CD1c-positive myeloid dendritic cell (primary cell): ENCODE measurements at regions not wholly inside any gene's neighbourhood (a gene's known extent, or its start where the extent isn't known, plus 50 kb on each side); places are given as distances from the start of the nearest gene placed in this dataset.
A peak's percentile ranks its signal among the peaks of the same experiment; 100 is the strongest.
"Not testable (repeated sequence)": the region's sequence is repeated elsewhere in the genome, so short reads cannot be mapped to it uniquely, and the experiment has no call there.

Experiments used
- DNase-seq: peaks from one replicate; pipeline ENCODE4 v3.0.0-alpha.2; 2016; ENCODE audit errors: extremely low spot score

- peak; percentile 49 for DNase-seq
Observed at GRCh38 chr2:47295131-47295980, 73.8 kb upstream of the EPCAM start.

- DNase-seq: peak; percentile 51
Observed at GRCh38 chr2:47293976-47294375, 75.1 kb upstream of the EPCAM start.

- DNase-seq: peak; percentile 71
Observed at GRCh38 chr2:47288864-47289263, 80.2 kb upstream of the EPCAM start.

GRCh38 chr2:47283659-47284058, 85.5 kb upstream of the EPCAM start:
- DNase-seq: no peak

GRCh38 chr2:47282621-47283272, 86.4 kb upstream of the EPCAM start:
- no peak for DNase-seq

GRCh38 chr2:47279525-47279924, 89.6 kb upstream of the EPCAM start:
- not testable (repeated sequence) for DNase-seq

- DNase-seq: no peak
Observed at GRCh38 chr2:47277987-47278386, 91.1 kb upstream of the EPCAM start.

- DNase-seq: no peak
Observed at GRCh38 chr2:47277187-47277586, 91.9 kb upstream of the EPCAM start.

- DNase-seq: no peak
Observed at GRCh38 chr2:47276061-47276460, 93.0 kb upstream of the EPCAM start.

GRCh38 chr2:47274054-47274782, 94.9 kb upstream of the EPCAM start:
- DNase-seq: no peak

GRCh38 chr2:47272905-47273758, 96.0 kb upstream of the EPCAM start:
- DNase-seq: no peak

GRCh38 chr2:47272031-47272864, 95.9 kb upstream of the CALM2 start:
- peak; percentile 66 for DNase-seq

GRCh38 chr2:47271054-47272000, 95.0 kb upstream of the CALM2 start:
- DNase-seq: no peak

- no peak for DNase-seq
Observed at GRCh38 chr2:47270421-47270820, 94.1 kb upstream of the CALM2 start.

GRCh38 chr2:47269316-47270232, 93.3 kb upstream of the CALM2 start:
- DNase-seq: peak; percentile 56

- no peak for DNase-seq
Observed at GRCh38 chr2:47267711-47268086, 91.4 kb upstream of the CALM2 start.

GRCh38 chr2:47266939-47267710, 90.8 kb upstream of the CALM2 start:
- DNase-seq: no peak

- DNase-seq: no peak
Observed at GRCh38 chr2:47265751-47266231, 89.5 kb upstream of the CALM2 start.
